ENCODE measurements at regions not wholly inside any gene's neighbourhood (a gene's known extent, or its start where the extent isn't known, plus 50 kb on each side); places are given as distances from the start of the nearest gene placed in this dataset.

DNA sequence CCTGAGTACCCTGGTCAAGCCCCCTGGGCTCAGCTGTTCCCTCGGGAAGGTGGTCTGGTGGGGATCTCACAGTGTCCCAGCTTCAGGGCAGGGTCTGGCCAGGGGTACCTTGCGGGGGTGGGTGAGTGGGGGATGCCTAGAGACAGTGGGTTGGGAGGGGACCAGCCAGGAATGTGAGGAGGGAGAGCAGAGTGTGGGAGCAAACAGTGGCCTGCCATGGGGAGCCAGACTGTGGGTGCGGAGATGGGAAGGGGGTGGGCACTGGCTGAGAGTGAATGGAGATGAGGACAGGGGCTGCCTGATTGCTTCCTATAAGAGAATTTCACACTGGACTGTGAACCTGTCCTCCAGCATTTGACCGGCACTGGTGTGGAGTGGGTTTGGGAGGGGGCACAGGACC, 95.1 kb downstream of the VEGFA start:
- TF ChIP-seq, protein P1, sequence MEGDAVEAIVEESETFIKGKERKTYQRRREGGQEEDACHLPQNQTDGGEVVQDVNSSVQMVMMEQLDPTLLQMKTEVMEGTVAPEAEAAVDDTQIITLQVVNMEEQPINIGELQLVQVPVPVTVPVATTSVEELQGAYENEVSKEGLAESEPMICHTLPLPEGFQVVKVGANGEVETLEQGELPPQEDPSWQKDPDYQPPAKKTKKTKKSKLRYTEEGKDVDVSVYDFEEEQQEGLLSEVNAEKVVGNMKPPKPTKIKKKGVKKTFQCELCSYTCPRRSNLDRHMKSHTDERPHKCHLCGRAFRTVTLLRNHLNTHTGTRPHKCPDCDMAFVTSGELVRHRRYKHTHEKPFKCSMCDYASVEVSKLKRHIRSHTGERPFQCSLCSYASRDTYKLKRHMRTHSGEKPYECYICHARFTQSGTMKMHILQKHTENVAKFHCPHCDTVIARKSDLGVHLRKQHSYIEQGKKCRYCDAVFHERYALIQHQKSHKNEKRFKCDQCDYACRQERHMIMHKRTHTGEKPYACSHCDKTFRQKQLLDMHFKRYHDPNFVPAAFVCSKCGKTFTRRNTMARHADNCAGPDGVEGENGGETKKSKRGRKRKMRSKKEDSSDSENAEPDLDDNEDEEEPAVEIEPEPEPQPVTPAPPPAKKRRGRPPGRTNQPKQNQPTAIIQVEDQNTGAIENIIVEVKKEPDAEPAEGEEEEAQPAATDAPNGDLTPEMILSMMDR (IDR thresholded peaks at IDR 0.05; ENCODE audit: low read depth, low read length, missing control alignments) = no peak
- no peak overlapping the region for H3K4me3 ChIP-seq (ENCODE audit: low read depth, low read length)
- no peak for DNase-seq (ENCODE audit: low read depth)

DNA sequence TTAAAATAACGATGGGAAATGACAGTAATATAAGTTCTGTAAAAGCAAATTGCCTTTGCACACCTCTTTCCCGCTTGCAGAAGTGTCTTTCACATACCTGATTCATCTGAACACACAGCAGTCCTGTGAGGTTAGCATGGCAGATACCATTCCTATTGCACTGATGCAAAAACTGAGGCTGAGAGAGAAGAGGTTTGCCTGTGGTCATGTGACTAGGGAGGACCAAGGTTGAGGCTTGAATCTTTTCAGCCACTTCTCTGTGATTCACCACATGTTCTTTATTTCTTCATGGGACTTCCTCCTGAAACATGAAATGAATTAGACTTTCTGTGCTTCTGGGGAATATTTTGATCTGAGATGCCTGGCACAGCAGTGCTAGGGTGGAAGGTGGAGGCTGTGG, 92.9 kb downstream of the VEGFA start:
- DNase-seq (ENCODE audit: low read depth) = no peak
- H3K4me3 ChIP-seq (ENCODE audit: low read depth, low read length) = no peak overlapping the region
- TF ChIP-seq, protein P1 (IDR thresholded peaks at IDR 0.05; ENCODE audit: low read depth, low read length, missing control alignments) = no peak

GRCh38 chr6:43861212-43861894, 91.3 kb downstream of the VEGFA start:
- H3K4me3 ChIP-seq (ENCODE audit: low read depth, low read length) = no peak overlapping the region
- DNase-seq (ENCODE audit: low read depth) = no peak
- TF ChIP-seq, protein P1 (IDR thresholded peaks at IDR 0.05; ENCODE audit: low read depth, low read length, missing control alignments) = no peak

DNA sequence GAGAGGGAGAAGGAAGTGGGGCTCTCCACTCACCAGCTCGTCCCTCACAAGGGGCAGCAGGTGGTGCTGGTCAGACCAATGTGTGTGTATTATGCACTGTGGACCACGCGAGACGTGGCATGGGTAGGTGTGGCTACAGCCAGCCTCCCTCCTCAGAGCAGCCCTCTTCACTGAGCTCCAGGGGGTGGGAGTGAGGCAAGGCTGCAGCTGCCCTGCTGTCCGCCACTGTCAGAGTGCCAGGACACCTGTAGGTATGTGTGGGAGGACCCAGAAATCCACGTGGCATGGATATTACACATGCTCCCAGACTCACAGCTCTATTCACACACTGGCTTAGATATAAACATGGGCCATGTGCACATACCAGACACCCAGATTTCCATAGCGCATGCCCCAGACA, 90.3 kb downstream of the VEGFA start:
- no peak for DNase-seq (ENCODE audit: low read depth)
- TF ChIP-seq, protein P1 (IDR thresholded peaks at IDR 0.05; ENCODE audit: low read depth, low read length, missing control alignments) = no peak
- no peak overlapping the region for H3K4me3 ChIP-seq (ENCODE audit: low read depth, low read length)

DNA sequence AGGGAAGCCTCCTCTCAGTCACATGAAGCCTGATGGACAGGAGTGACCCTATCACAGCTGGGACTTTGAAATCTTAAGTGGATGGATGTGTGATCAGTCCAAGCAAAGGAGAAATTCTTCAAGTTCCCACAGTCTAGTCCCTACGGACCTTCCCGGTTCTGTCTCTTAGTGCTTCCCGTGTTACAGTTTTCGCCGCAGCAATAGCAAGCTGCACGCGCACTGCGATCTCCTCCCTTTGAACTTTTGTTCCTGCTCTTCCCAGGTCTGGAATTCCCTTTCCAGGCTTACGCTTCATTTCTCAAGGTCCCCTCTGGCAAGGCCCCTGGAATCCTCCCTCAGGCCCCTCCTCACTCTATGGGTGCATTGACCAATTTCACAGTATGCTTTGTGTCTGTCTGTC, 89.2 kb downstream of the VEGFA start:
- no peak for DNase-seq (ENCODE audit: low read depth)
- TF ChIP-seq, protein P1 (IDR thresholded peaks at IDR 0.05; ENCODE audit: low read depth, low read length, missing control alignments) = no peak
- no peak overlapping the region for H3K4me3 ChIP-seq (ENCODE audit: low read depth, low read length)

DNA sequence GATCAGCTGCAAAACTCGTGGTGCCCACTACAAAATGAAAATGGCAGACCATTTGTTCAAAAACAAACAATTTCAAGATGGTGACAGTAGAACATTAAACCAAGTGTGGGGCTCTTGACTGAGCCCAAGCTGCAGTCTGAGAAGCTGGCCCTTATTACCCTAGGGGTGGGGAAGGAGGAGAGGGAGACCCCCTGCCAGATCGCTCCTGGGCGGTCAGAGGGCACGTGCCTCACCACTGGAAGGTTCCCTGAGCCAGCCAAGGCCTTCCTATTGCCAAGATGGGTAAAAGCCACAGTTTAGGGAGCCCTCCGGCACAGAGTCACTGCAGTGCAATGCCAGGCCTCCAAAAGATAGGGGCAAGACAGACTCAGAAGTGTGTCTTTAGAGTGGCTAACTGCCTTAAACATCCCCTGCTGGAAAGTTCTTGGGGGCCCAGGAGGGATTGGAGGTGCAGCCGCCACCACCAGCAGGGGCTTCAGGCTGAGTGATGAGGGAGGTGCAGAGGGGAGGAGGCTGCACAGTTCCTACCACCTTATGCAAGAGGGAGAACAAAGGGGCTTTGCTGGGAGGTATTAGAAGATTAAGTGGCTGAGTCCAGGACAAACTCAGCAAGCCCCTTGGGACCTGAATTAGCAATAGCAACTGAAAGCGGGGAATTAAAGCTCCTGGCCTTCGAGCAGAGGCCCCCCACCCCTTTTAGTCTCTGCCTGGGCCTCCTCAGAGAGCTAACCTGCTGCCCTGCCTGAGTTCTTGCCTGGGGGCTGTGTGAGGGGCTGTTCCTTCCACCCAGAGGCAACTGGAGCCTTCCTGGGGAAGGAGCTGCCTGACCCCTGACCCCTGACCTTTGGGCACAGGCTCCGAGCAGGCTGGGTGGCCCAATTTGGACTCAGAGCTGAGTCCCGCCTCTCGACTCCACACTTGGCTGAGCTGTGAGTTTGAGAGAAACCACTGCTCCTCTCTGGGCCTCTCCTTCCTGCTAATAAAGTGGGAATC, 88.4 kb downstream of the VEGFA start:
- TF ChIP-seq, protein P1 (IDR thresholded peaks at IDR 0.05; ENCODE audit: low read depth, low read length, missing control alignments) = no peak
- H3K4me3 ChIP-seq (ENCODE audit: low read depth, low read length) = no peak overlapping the region
- DNase-seq (ENCODE audit: low read depth) = no peak
